NT2/D1 (cell line): ENCODE measurements at regions not wholly inside any gene's neighbourhood (a gene's known extent, or its start where the extent isn't known, plus 50 kb on each side); places are given as distances from the start of the nearest gene placed in this dataset.

Experiments
- SUZ12 ChIP-seq: IDR thresholded peaks from 2 replicates; pipeline ENCODE4 v1.6.1; 2011; ENCODE audit not compliant: insufficient read length, insufficient read depth; ENCODE audit errors: extremely low read depth
- YY1 ChIP-seq: IDR thresholded peaks from 2 replicates; pipeline ENCODE4 v1.6.1; 2011; ENCODE audit not compliant: insufficient read length, insufficient read depth
- ZNF274 ChIP-seq: IDR thresholded peaks from 2 replicates; pipeline ENCODE4 v1.6.1; 2011; ENCODE audit warnings: mild to moderate bottlenecking, low read depth, low read length

DNA sequence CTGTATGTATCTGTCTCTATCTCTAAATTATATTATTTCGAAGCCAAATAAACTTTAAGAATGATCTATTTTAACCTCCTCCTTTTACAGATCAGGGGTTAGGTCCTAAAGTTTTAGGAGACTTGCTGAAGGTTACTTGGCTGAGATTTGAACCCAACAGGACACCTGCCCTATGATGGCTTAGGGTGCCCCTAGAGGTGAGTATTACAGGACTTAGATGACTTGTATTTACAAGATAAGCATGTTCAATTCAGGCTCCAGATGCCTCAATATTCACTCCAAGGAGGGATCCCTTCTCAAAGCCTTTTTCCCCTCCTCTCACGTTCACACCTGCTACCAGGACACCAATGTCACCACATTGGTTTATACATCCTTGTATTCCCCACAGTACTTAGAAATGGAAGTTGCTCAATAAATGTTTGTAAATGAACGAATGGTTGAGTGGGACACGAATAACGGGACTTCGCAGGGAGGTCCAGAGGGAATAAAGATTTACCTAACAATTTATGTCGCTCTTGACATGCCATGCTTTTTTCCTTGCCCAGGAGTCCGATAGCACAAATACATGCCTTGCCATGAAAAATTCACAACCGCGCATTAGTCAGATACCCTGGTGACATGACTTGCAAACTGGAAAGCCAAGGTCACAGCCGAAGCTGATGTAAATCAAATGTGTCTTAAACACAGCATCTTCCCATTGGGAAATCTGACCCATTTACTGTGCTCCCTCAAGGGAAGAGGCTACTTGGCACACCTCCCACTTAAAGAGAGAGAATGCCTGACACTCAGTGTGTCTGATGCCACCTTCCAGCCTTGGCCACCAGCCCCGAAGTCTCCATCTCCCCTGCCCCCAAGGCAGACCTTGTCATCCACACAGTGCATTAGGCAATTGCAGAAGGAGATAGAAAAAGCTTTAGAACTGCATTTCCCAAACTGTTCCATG, 872.2 kb upstream of the AUTS2 start:
- TF ChIP-seq SUZ12 = no peak
- TF ChIP-seq YY1 = no peak
- TF ChIP-seq ZNF274 = no peak
